Trophoblast cell (in vitro differentiated cells and primary cell): ENCODE measurements at regions not wholly inside any gene's neighbourhood (a gene's known extent, or its start where the extent isn't known, plus 50 kb on each side); places are given as distances from the start of the nearest gene placed in this dataset.

Experiments used
- DNase-seq, 2 donors: peaks; one replicate each; pipeline ENCODE4 v3.0.0-alpha.2; 2016
- H2AFZ ChIP-seq: 2 replicates; pipeline ENCODE4 v1.6.1; 2013; ENCODE audit warnings: low read length, moderate library complexity, mild to moderate bottlenecking; ENCODE audit not compliant: insufficient read depth, poor library complexity
- H2AK5ac ChIP-seq: 2 replicates; pipeline ENCODE4 v1.6.1; 2013; ENCODE audit warnings: mild to moderate bottlenecking, low read length
- H2BK120ac ChIP-seq: 2 replicates; pipeline ENCODE4 v1.6.1; 2013; ENCODE audit warnings: low read length, mild to moderate bottlenecking, moderate library complexity; ENCODE audit not compliant: insufficient read depth, poor library complexity
- H2BK12ac ChIP-seq: 2 replicates; pipeline ENCODE4 v1.6.1; 2013; ENCODE audit warnings: mild to moderate bottlenecking, low read length, moderate library complexity
- H2BK5ac ChIP-seq: 2 replicates; pipeline ENCODE4 v1.6.1; 2013; ENCODE audit warnings: low read length, low read depth, moderate library complexity, mild to moderate bottlenecking; ENCODE audit not compliant: poor library complexity
- H3K14ac ChIP-seq: 2 replicates; pipeline ENCODE4 v1.6.1; 2013; ENCODE audit warnings: mild to moderate bottlenecking, low read length
- H3K18ac ChIP-seq: 2 replicates; pipeline ENCODE4 v1.6.1; 2013; ENCODE audit warnings: mild to moderate bottlenecking, low read length
- H3K23ac ChIP-seq: 2 replicates; pipeline ENCODE4 v1.6.1; 2013; ENCODE audit warnings: low read length
- H3K27ac ChIP-seq: 2 replicates; pipeline ENCODE4 v1.5.1; 2013; ENCODE audit warnings: low read depth, mild to moderate bottlenecking, inconsistent platforms, low read length, moderate library complexity
- H3K27me3 ChIP-seq: 2 replicates; pipeline ENCODE4 v1.6.1; 2013; ENCODE audit warnings: inconsistent platforms, mild to moderate bottlenecking, low read length, moderate library complexity; ENCODE audit not compliant: insufficient read depth
- H3K36me3 ChIP-seq, 2 experiments: 1 replicate in 1 of 2; 2 replicates in 1 of 2; pipeline ENCODE4 v1.6.1; 2013; ENCODE audit warnings: low read length in 2 of 2, mild to moderate bottlenecking in 2 of 2, moderate library complexity in 1 of 2; ENCODE audit not compliant: insufficient read depth in 2 of 2, control insufficient read depth in 1 of 2
- H3K4ac ChIP-seq: 2 replicates; pipeline ENCODE4 v1.6.1; 2013; ENCODE audit warnings: low read depth, mild to moderate bottlenecking, low read length, moderate library complexity
- H3K4me1 ChIP-seq, 2 experiments: 1 replicate in 1 of 2; 2 replicates in 1 of 2; pipeline ENCODE4 v1.6.1; 2013; ENCODE audit warnings: low read length in 2 of 2, mild to moderate bottlenecking in 2 of 2, moderate library complexity in 1 of 2; ENCODE audit not compliant: insufficient read depth in 2 of 2, control insufficient read depth in 1 of 2
- H3K4me2 ChIP-seq: 2 replicates; pipeline ENCODE4 v1.6.1; 2013; ENCODE audit warnings: inconsistent platforms, mild to moderate bottlenecking, low read length, moderate library complexity
- H3K4me3 ChIP-seq: 2 replicates; pipeline ENCODE4 v1.5.1; 2013; ENCODE audit warnings: mild to moderate bottlenecking, low read depth, low read length, inconsistent platforms
- H3K79me1 ChIP-seq: one replicate; pipeline ENCODE4 v1.6.1; 2013; ENCODE audit warnings: low read length
- H3K79me2 ChIP-seq: 2 replicates; pipeline ENCODE4 v1.6.1; 2013; ENCODE audit warnings: low read length, mild to moderate bottlenecking; ENCODE audit not compliant: control insufficient read depth, insufficient read depth, poor library complexity
- H3K9ac ChIP-seq: 2 replicates; pipeline ENCODE4 v1.6.1; 2013; ENCODE audit warnings: mild to moderate bottlenecking, low read length
- H3K9me3 ChIP-seq: 2 replicates; pipeline ENCODE4 v1.6.1; 2013; ENCODE audit warnings: low read depth, mild to moderate bottlenecking, control low read depth, inconsistent platforms, low read length; ENCODE audit not compliant: insufficient read depth
- H4K12ac ChIP-seq: 2 replicates; pipeline ENCODE4 v1.6.1; 2013; ENCODE audit warnings: low read depth, mild to moderate bottlenecking, low read length, moderate library complexity
- H4K8ac ChIP-seq: 2 replicates; pipeline ENCODE4 v1.6.1; 2013; ENCODE audit warnings: low read depth, mild to moderate bottlenecking, low read length, moderate library complexity
- H4K91ac ChIP-seq: one replicate; pipeline ENCODE4 v1.6.1; 2013; ENCODE audit warnings: low read depth, mild to moderate bottlenecking, low read length, moderate library complexity
- WGBS: extraction: QIAGEN DNeasy Blood & Tissue Kit; methylation state at CpG from one replicate; pipeline ENCODE4 v1.1.7; 2013; ENCODE audit warnings: missing lambda C conversion rate; ENCODE audit not compliant: insufficient read length, insufficient coverage; ENCODE audit errors: extremely low coverage; 5-methylcytosine and 5-hydroxymethylcytosine counted together

DNA sequence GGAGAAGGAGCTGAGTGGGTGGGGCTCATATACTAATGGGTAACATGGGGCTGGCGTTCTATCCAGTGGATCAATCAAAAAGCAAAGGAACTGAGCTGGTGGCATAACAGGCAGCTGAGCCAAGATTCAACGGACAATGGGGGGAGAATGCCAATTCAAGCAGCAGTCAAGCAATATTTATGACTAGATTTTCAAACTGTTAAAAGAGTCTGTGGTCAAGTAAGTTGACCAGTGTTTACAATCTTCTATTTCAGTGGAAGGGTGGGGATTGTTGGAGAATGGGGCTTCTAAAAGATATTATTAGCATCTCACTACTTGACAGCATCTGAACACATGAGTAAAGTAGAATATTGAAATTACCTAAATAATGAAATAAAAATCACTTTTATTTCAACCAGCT, 64.9 kb upstream of the SCRG1 start:
- DNase-seq = no peak
- no peak overlapping the region for H3K4me2 ChIP-seq
- H2AFZ ChIP-seq = no peak overlapping the region
- H3K4ac ChIP-seq = no peak overlapping the region
- no peak overlapping the region for H4K12ac ChIP-seq
- H3K9me3 ChIP-seq = no peaks in the 10 kb centered on the region
- H3K14ac ChIP-seq = no peak overlapping the region
- no peaks in the 10 kb centered on the region for H3K79me1 ChIP-seq
- no peak overlapping the region for H2BK120ac ChIP-seq
- H3K4me1 ChIP-seq = no peaks in the 10 kb centered on the region
- H4K91ac ChIP-seq = no peak overlapping the region
- H3K9ac ChIP-seq = no peak overlapping the region
- H2BK12ac ChIP-seq = no peak overlapping the region
- no peak overlapping the region for H3K4me3 ChIP-seq
- H3K23ac ChIP-seq = no peak overlapping the region
- no peak overlapping the region for H3K18ac ChIP-seq
- H3K27ac ChIP-seq = no peak overlapping the region
- H3K36me3 ChIP-seq = peaks cover 0 to 2% of the 10 kb centered on the region in 2 experiments
- no peak overlapping the region for H2BK5ac ChIP-seq
- no peaks in the 10 kb centered on the region for H3K27me3 ChIP-seq
- no peaks in the 10 kb centered on the region for H3K79me2 ChIP-seq
- H4K8ac ChIP-seq = no peak overlapping the region
- no peak overlapping the region for H2AK5ac ChIP-seq
- WGBS = no CpG with 5 or more reads among the region's 2 CpGs

DNA sequence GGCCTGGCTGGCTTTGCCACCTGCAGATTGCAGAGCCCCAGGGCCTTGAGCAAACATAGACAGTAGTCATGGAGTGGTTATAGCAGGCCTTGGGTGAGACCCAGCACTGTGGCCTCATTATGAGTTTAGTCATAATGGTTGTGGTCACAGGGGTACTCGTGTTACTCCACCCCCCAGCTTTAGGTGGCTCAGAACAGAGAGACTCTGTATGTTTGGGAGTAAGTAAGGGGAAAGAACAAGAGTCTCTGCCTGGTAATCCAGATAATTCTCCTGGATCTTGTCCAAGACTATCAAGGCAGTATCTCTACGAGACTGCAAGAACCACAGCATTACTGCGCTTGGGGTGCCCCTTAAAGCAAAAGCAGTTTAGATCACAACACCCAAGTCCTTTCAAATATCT, 62.3 kb upstream of the SCRG1 start:
- no peak overlapping the region for H3K23ac ChIP-seq
- H3K79me2 ChIP-seq = no peaks in the 10 kb centered on the region
- no peaks in the 10 kb centered on the region for H3K79me1 ChIP-seq
- H3K9ac ChIP-seq = no peak overlapping the region
- no peak overlapping the region for H4K91ac ChIP-seq
- H3K18ac ChIP-seq = no peak overlapping the region
- H3K36me3 ChIP-seq = peaks cover 0 to 2% of the 10 kb centered on the region in 2 experiments
- no CpG with 5 or more reads among the region's 3 CpGs for WGBS
- H2AFZ ChIP-seq = no peak overlapping the region
- H3K14ac ChIP-seq = no peak overlapping the region
- no peak overlapping the region for H2AK5ac ChIP-seq
- H3K4me2 ChIP-seq = no peak overlapping the region
- no peak overlapping the region for H4K8ac ChIP-seq
- no peak for DNase-seq
- peaks cover 2% of the 10 kb centered on the region in 2 experiments for H3K4me1 ChIP-seq
- no peak overlapping the region for H2BK5ac ChIP-seq
- H2BK120ac ChIP-seq = no peak overlapping the region
- no peak overlapping the region for H2BK12ac ChIP-seq
- H3K9me3 ChIP-seq = no peaks in the 10 kb centered on the region
- no peaks in the 10 kb centered on the region for H3K27me3 ChIP-seq
- no peak overlapping the region for H3K4ac ChIP-seq
- H3K4me3 ChIP-seq = no peak overlapping the region
- no peak overlapping the region for H4K12ac ChIP-seq
- H3K27ac ChIP-seq = no peak overlapping the region

DNA sequence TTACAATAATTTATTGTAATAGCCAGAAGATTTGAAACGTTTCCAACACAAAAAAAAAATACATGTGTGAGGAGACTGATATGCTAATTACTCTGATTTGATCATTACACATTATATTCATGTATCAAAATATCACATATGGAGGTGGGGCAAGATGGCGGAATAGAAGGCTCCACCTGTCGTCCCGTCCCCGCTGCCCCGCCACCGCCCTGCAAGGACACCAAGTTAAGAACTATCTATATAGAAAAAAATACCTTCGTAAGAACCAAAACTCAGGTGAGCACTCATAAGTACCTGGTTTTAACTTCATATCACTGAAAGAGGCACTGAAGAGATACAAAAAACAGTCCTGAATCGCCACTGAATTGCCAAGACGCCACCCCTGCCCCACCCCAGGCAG, 60.9 kb upstream of the SCRG1 start:
- Histone ChIP-seq H2BK5ac (no peak overlapping the region), H3K4me2 (no peak overlapping the region), H3K79me1 (no peaks in the 10 kb centered on the region), H2AFZ (no peak overlapping the region), H3K18ac (no peak overlapping the region), H3K4ac (no peak overlapping the region), H3K79me2 (no peaks in the 10 kb centered on the region), H4K12ac (no peak overlapping the region), H4K91ac (no peak overlapping the region), H3K4me1 (peaks cover 2% of the 10 kb centered on the region in 2 experiments), H2AK5ac (no peak overlapping the region), H2BK12ac (no peak overlapping the region), H3K27ac (no peak overlapping the region), H3K14ac (no peak overlapping the region), H3K4me3 (no peak overlapping the region), H3K9ac (no peak overlapping the region), H3K23ac (no peak overlapping the region), H3K36me3 (peaks cover 0 to 2% of the 10 kb centered on the region in 2 experiments), H2BK120ac (no peak overlapping the region), H4K8ac (no peak overlapping the region), H3K9me3 (no peaks in the 10 kb centered on the region), H3K27me3 (no peaks in the 10 kb centered on the region)
- no peak for DNase-seq
- WGBS = no CpG with 5 or more reads among the region's 10 CpGs

DNA sequence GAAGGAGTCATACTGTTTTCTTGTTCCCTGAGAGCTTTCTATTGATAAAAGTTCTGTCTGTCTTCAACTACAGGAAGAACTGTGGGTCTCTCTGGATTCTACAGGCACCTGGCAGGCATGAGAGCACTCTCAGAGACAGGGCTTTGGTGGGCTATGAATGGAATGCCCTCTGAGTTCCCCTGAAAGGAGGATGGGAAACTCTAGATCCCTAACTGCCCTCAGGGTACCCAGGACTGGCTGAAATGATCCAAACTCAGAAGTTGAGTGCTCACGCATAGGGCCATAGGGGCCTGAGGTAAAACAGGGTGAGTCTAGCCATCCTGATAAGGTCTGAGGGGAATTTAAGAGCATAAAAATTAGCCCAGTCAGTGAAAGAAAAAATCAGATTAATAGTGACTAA, 59.0 kb upstream of the SCRG1 start:
- peaks cover 2% of the 10 kb centered on the region in 2 experiments for H3K4me1 ChIP-seq
- no peak overlapping the region for H4K12ac ChIP-seq
- no peaks in the 10 kb centered on the region for H3K79me2 ChIP-seq
- H2BK12ac ChIP-seq = no peak overlapping the region
- H3K23ac ChIP-seq = no peak overlapping the region
- no peak overlapping the region for H3K4ac ChIP-seq
- no peaks in the 10 kb centered on the region for H3K27me3 ChIP-seq
- H3K36me3 ChIP-seq = peaks cover 0 to 2% of the 10 kb centered on the region in 2 experiments
- H2BK5ac ChIP-seq = no peak overlapping the region
- WGBS = no CpG with 5 or more reads among the region's 1 CpG
- H3K4me2 ChIP-seq = no peak overlapping the region
- H3K9ac ChIP-seq = no peak overlapping the region
- no peak overlapping the region for H4K8ac ChIP-seq
- H3K9me3 ChIP-seq = no peaks in the 10 kb centered on the region
- H4K91ac ChIP-seq = no peak overlapping the region
- H2AK5ac ChIP-seq = no peak overlapping the region
- no peak overlapping the region for H3K27ac ChIP-seq
- no peak for DNase-seq
- H3K79me1 ChIP-seq = no peaks in the 10 kb centered on the region
- no peak overlapping the region for H3K14ac ChIP-seq
- H3K4me3 ChIP-seq = no peak overlapping the region
- H2BK120ac ChIP-seq = no peak overlapping the region
- H2AFZ ChIP-seq = no peak overlapping the region
- no peak overlapping the region for H3K18ac ChIP-seq
